ENCODE measurements at regions not wholly inside any gene's neighbourhood (a gene's known extent, or its start where the extent isn't known, plus 50 kb on each side); places are given as distances from the start of the nearest gene placed in this dataset.
A peak's percentile ranks its signal among the peaks of the same experiment; 100 is the strongest.

DNA sequence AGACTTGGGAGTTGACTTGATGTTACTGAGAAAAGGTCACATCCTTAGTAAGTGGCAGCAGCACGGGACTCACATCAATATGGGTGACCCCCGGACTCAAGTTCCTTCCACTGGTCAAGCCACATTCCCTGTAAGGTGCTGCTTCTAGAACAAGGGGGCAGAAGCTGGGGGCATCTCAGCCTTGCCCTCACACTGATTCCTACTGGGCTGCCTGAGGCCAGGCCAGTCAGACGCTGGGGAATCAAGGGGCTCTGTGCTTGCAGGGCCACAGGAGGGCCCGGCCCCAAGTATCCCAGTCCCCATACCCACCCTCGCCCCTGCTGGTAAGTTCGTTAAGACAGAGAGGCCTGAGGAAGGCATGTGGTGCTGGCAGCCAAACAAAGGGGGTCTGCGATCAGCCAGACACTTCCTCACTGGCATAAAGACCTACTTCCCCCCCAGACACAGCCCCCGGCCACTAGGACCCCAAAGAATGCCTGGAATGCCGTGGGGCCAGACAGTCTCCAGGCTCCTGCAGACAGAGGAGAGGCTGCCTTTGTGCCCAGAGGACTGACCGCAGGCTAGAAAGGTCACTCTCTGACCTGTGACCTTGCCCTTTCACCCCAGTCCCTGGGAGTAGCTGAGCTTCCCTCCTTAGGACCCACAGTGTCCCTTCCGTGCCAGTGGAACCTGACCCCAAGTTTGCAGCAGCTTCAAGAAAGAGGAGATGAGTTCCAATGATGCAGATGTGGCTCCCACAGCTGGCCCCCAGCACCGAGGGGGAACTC, 83.6 kb downstream of the HS1BP3 start (continued):
- TF ChIP-seq, protein P1, sequence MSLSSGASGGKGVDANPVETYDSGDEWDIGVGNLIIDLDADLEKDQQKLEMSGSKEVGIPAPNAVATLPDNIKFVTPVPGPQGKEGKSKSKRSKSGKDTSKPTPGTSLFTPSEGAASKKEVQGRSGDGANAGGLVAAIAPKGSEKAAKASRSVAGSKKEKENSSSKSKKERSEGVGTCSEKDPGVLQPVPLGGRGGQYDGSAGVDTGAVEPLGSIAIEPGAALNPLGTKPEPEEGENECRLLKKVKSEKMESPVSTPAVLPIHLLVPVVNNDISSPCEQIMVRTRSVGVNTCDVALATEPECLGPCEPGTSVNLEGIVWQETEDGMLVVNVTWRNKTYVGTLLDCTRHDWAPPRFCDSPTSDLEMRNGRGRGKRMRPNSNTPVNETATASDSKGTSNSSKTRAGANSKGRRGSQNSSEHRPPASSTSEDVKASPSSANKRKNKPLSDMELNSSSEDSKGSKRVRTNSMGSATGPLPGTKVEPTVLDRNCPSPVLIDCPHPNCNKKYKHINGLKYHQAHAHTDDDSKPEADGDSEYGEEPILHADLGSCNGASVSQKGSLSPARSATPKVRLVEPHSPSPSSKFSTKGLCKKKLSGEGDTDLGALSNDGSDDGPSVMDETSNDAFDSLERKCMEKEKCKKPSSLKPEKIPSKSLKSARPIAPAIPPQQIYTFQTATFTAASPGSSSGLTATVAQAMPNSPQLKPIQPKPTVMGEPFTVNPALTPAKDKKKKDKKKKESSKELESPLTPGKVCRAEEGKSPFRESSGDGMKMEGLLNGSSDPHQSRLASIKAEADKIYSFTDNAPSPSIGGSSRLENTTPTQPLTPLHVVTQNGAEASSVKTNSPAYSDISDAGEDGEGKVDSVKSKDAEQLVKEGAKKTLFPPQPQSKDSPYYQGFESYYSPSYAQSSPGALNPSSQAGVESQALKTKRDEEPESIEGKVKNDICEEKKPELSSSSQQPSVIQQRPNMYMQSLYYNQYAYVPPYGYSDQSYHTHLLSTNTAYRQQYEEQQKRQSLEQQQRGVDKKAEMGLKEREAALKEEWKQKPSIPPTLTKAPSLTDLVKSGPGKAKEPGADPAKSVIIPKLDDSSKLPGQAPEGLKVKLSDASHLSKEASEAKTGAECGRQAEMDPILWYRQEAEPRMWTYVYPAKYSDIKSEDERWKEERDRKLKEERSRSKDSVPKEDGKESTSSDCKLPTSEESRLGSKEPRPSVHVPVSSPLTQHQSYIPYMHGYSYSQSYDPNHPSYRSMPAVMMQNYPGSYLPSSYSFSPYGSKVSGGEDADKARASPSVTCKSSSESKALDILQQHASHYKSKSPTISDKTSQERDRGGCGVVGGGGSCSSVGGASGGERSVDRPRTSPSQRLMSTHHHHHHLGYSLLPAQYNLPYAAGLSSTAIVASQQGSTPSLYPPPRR (CRISPR knock-in tag; IDR thresholded peaks at IDR 0.05; ENCODE audit: borderline replicate concordance), result no peak
- TF ChIP-seq SALL1 (CRISPR knock-in tag; IDR thresholded peaks at IDR 0.05) (peak; percentile 40; the same call in 1 of the 2 replicates), ZNF17 (CRISPR knock-in tag; IDR thresholded peaks at IDR 0.05) (no peak), BCL6 (CRISPR knock-in tag; IDR thresholded peaks at IDR 0.05) (peak; percentile 59), ASH2L (IDR thresholded peaks at IDR 0.05; ENCODE audit: insufficient read length, low read depth, low read length) (no peak), RARA (CRISPR knock-in tag; IDR thresholded peaks at IDR 0.05) (peak; percentile 74), HNRNPLL (IDR thresholded peaks at IDR 0.05; ENCODE audit: low read depth, low read length, poor library complexity, severe bottlenecking) (no peak), NR2F1 (CRISPR knock-in tag; IDR thresholded peaks at IDR 0.05) (peak; percentile 69 to 78; a peak in 3 of 4 replicates), GFI1 (CRISPR knock-in tag; IDR thresholded peaks at IDR 0.05; ENCODE audit: borderline replicate concordance) (peak; percentile 20; the same call in 1 of the 2 replicates), NR2F2 (IDR thresholded peaks at IDR 0.05; ENCODE audit: borderline replicate concordance, low read depth) (peak; percentile 90), ZFP1 (CRISPR knock-in tag; IDR thresholded peaks at IDR 0.05) (no peak), ZKSCAN8 (CRISPR knock-in tag; IDR thresholded peaks at IDR 0.05; ENCODE audit: borderline replicate concordance) (no peak), EP300 (IDR thresholded peaks at IDR 0.05; ENCODE audit: low read depth in 2 of 2, low read length in 2 of 2) (peak in 1 of 2 experiments; percentile 57; a peak in 1 of 4 replicates), EP300 (CRISPR knock-in tag; IDR thresholded peaks at IDR 0.05; ENCODE audit: borderline replicate concordance) (no peak), ZBTB7A (CRISPR knock-in tag; IDR thresholded peaks at IDR 0.05) (peak; percentile 58; the same call in 1 of the 2 replicates), TEAD3 (CRISPR knock-in tag; optimal IDR thresholded peaks at IDR 0.05; ENCODE audit: borderline replicate concordance) (peak; percentile 92), MAFK (conservative IDR thresholded peaks at IDR 0.05 in 1 of 2, IDR thresholded peaks at IDR 0.05 in 1 of 2; ENCODE audit: low read length in 2 of 2) (no peak), HNF4G (IDR thresholded peaks at IDR 0.05; ENCODE audit: borderline replicate concordance, low read depth, low read length) (0 out of 2 replicates have a peak, but pooled peaks have one; percentile 51), HNF4G (CRISPR knock-in tag; IDR thresholded peaks at IDR 0.05; ENCODE audit: borderline replicate concordance, low read depth) (no peak), SRSF4 (IDR thresholded peaks at IDR 0.05; ENCODE audit: low read depth, low read length, poor library complexity, severe bottlenecking) (no peak), HCFC1 (IDR thresholded peaks at IDR 0.05; ENCODE audit: low read depth, low read length) (no peak), TBX2 (CRISPR knock-in tag; IDR thresholded peaks at IDR 0.05; ENCODE audit: borderline replicate concordance) (peak; percentile 37; the same call in 1 of the 2 replicates), SOX6 (IDR thresholded peaks at IDR 0.05) (no peak), SOX6 (CRISPR knock-in tag; IDR thresholded peaks at IDR 0.05) (0 out of 2 replicates have a peak, but pooled peaks have one; percentile 6), TMF1 (CRISPR knock-in tag; IDR thresholded peaks at IDR 0.05; ENCODE audit: low read depth) (no peak), NKX3-1 (CRISPR knock-in tag; IDR thresholded peaks at IDR 0.05) (no peak), STAG1 (CRISPR knock-in tag; IDR thresholded peaks at IDR 0.05) (no peak)
- TF ChIP-seq, protein P2, sequence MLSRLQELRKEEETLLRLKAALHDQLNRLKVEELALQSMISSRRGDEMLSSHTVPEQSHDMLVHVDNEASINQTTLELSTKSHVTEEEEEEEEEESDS (CRISPR knock-in tag; IDR thresholded peaks at IDR 0.05; ENCODE audit: borderline replicate concordance), result no peak

Measured in HepG2 (cell line).